A204.1 (cell line): ENCODE measurements at regions not wholly inside any gene's neighbourhood (a gene's known extent, or its start where the extent isn't known, plus 50 kb on each side); places are given as distances from the start of the nearest gene placed in this dataset.

ENCODE experiments used
- FAIRE-seq: peaks from 2 replicates; lab custom pipeline; 2012; peaks lifted over from hg19 to GRCh38; lab: Jason Lieb, UNC

- no peak for FAIRE-seq
These were observed 784.1 kb downstream of the UQCRFS1 start for GRCh38 chr19:28428663-28429348.

GRCh38 chr19:28427376-28428083, 785.4 kb downstream of the UQCRFS1 start:
- no peak for FAIRE-seq

GRCh38 chr19:28426730-28427225, 786.2 kb downstream of the UQCRFS1 start:
- FAIRE-seq = no peak

DNA sequence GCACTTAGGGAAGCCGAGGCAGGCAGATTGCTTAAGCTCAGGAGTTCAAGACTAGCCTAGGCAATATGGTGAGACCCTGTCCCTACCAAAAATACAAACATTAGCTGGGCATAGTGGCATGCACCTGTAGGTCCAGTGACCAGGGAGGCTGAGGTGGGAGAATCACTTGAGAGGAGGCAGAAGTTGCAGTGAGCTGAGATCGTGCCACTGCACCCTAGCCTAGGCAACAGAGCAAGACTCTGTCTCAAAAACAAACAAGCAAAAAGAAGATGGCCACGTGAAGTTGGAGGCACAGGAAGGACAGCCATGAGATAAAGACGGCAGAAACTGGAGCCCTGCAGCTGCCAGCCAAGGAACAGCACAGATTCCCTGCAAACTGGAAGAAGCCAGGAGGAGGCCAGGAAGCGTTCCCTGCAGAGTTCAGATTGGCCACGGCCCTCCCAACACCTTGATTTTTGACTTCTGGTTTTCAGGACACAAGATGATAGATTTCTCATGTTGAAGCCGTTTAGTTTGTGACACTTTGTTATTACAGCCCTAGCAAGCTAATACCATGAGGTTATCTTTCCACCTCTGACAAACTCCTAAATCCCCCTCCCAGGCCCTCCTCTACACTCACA, 786.7 kb downstream of the UQCRFS1 start:
- FAIRE-seq = no peak

DNA sequence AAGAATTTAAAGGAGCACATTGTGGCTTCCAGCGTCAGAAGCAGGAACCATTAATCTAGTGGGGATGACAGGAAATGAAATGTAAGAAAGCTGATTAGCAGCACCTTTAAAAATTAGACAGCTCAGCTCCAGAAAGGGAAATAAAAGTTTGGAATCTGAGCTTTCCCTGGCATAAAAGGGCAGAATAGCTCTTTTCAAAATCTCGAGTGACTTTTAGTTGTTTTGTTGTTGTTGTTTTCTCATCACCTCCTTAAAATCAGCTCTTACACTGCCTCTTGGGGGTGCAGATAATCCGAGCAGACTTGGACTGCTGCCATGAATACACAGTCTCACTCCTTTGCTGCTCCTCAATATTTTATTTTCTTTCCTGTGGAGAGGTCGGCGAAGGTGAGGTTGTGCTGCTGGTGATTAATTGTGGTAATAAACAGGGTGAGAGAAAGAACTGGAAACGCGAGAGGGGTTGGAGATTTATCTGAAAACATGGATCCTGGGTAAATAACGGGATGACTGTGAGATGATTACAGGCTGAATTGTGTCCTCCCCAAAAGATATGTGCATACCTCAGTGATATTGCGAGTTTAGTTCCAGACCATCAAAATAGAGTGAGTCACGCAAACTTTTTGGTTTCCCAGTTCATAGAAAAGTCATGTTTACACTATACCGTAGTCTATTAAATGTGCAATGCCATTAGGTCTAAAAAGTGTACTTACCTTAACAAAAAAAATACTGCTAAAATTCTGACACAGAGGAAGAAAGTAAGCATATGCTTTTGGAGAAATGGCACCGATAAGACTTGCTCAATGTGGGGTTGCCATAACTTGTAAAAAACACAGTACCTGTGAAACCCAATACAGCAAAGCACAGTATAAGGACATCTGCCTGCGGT, 787.7 kb downstream of the UQCRFS1 start:
- no peak for FAIRE-seq

- no peak for FAIRE-seq
These were observed 788.3 kb downstream of the UQCRFS1 start for GRCh38 chr19:28424662-28425045.

GRCh38 chr19:28424077-28424476, 788.9 kb downstream of the UQCRFS1 start:
- FAIRE-seq = no peak

DNA sequence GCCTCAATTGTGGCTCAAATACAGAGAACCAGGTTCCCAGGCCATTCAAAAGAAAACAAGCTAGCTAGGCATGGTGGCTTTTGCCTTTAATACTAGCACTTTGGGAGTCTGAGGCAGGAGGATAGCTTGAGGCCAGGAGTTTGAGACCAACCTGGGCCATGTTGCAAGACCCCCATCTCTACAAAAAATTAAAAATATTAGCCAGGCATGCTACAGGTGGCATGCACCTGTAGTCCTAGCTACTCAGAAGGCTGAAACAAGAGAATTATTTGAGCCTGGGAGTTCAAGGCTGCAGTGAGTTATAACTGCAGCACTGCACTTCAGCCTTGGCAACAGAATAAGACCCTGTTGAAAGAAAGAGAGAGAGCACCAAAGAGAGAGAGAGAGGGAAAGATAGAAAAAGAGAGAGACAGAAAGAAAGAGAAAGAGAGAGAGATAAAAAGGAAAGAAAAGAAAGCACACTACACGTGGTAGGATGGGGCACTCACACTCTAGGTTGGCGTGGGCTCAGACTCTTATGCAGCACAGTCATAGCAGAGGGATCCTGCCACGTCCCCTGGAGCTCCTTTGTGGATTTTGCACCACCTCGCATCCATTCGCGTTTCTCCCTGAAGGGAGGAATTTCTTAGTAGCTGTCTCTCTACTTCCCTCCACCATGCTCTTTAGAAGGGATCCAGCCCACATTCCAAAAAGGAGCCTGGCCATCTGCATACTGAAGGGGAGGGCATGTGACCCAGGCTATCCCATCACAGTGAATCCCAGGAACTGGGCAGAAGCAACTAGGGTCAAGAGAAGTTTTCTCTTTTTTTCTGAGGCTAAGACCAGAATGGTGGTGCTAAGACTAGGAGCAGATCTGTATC, 789.9 kb downstream of the UQCRFS1 start:
- no peak for FAIRE-seq

DNA sequence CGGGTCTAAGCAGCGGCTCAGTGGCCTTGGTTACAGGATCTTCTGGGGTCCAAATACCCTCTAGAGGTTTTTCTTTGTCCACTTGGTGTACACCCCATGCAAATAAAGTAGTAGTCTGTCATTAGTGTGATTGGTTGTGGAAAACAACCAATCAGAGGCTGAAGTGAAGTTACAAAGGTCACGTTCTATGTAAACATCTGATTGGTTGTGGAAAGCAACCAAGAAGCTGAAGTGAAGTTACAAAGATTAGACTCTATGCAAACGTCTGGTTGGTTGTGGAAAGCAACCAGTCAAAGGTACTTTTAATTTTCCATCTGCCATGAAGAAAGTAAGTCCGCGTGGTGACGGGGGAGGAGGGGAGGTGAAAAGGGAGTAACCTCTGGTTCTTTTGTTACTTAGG, 790.9 kb downstream of the UQCRFS1 start:
- no peak for FAIRE-seq

GRCh38 chr19:28420811-28421550, 792.0 kb downstream of the UQCRFS1 start:
- FAIRE-seq = no peak

DNA sequence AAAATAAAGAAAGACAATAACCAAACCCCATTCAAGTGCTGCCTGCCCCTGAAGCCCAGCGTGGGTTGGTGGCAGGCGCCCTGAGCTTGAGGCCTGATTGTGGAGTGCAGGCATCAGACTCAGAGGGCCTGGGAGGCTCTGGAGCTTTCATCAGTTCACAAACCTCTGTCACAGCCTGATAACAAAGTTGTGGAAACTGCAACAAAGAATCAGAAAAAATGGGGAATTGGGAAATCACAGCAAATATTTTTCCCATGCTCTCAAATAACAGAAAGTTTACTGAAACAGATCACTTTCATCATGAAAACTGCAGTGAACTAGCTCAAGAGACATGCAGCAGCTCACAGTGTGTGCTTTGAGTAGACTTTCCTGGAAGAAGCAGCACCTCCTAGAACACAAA, 793.6 kb downstream of the UQCRFS1 start:
- no peak for FAIRE-seq

DNA sequence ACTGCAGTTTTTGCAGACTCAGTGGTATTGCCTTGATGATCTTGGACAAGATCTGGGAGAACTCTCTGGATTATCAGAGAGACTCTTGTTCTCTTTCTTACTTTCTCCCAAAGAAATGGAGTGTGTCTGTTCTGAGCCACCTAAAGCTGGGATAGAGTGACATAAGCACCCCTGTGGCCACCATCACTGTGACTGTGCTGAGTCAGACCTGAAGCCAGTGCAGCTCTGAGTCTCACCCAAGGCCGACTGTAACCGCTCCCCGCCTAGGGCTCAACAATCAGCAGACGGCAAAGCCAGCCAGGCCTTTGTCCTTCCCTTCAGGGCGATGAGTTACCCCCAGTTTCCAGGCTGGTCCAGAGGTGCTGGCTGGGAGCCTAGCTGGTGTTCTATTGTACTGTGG, 795.6 kb downstream of the UQCRFS1 start:
- FAIRE-seq = no peak

- FAIRE-seq = no peak
These were observed 796.7 kb downstream of the UQCRFS1 start for GRCh38 chr19:28416245-28416644.

DNA sequence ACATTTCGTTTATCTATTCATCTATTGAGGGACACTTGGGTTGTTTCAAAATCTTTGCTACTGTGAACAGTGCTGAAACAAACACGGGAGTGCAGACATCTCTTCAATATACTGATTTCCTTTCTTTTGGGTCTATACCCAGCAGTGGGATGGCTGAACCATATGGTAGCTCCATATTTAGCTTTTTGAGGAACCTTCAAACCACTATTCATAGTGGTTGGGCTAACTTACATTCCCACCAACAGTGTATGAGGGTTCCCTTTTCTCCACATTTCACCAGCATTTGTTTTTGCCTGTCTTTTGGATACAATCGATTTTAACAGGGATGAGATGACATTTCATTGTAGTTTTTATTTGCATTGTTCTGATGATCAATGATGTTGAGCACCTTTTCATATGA, 798.2 kb downstream of the UQCRFS1 start:
- FAIRE-seq = no peak

GRCh38 chr19:28409859-28410258, 803.1 kb downstream of the UQCRFS1 start:
- no peak for FAIRE-seq

- no peak for FAIRE-seq
These were observed 806.0 kb downstream of the UQCRFS1 start for GRCh38 chr19:28406966-28407365.

- FAIRE-seq = no peak
These were observed 807.6 kb downstream of the UQCRFS1 start for GRCh38 chr19:28405346-28405742.

DNA sequence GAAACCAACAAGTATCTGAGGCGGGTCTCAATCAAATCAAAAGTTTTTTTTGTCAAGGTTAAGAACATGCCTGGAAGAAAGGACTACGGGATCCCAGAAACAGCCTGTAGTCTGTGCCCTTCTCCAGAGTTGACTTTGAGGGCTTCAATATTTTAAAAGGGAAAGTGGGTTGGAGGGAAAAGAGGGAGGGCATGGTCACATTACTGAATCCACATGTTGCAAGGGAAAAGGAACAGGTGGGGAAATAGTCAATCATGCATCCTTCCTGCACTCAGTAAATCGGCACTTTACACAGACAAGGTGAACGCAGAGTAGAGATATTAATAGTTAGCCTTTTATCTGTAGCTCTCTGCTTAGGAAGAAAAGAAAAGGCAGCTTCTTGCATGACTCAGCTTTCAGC, 808.5 kb downstream of the UQCRFS1 start:
- FAIRE-seq = no peak

GRCh38 chr19:28403690-28404089, 809.3 kb downstream of the UQCRFS1 start:
- FAIRE-seq = no peak

DNA sequence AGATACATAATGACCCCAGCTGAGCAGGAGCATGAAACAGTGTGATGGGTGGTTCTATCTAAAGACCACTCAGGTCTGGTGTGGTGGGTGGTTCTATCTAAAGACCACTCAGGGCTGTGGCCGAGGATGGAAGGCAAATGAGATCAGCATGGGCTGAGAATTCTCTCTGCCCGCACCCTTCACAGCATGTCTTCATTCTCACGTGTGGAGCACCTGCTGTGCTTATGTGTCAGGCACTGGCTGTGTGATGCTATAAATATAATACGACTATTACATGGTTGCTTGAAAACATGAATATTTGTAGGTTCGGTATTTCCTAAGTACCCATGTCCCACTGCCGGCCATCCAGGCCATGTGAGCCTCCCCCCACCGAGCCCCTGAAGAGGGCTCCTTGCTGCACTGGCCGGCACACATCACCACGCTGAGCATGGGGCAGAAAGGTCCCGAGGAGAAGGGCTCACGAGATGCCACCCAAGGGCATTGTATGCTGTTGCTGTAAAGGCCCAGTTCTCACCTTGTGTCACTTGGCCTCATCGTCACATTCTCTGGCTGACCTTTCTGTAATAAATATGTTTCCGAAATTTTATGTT, 810.2 kb downstream of the UQCRFS1 start:
- FAIRE-seq = no peak
